ENCODE measurements at regions not wholly inside any gene's neighbourhood (a gene's known extent, or its start where the extent isn't known, plus 50 kb on each side); places are given as distances from the start of the nearest gene placed in this dataset.

DNA sequence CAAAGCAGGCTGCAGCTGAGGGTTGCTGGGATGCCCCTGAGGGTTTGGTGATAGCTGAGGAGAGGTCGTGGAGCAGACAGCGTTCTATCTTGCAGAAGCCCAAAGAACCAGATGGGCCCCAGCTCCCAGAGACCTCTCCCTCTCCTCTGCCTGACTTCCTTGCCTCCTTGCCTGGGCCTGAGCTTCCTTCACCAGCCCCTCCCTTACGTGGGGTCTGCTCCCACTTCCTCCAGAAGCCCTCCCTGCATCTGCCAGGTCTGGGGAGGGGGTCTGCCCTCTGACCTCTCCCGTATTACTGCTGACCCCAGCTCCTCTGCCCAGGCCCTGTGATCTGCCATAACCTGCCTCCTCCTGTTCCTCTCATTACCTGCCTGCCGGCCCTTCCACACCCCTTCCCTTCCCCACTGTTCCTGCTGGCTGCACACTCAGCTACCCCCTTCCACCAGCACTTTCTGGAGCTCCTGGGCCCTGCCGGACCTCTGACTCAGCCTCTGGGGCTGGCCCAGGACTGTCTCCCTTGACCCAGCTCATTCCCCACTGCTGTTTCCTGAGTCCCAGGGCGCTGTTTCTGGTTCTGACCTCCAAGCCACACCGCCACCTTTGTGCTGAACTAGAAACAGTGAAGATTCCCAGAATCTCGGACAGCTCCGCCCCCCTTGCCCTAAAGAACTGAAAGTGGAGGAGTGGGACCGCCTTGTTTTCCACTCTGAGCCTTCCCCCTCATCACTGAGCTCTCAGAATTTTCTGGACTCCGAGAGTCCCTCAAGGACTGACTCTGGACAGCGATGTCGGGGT is 237.7 kb upstream of the C1orf174 start:
- intact Hi-C loops (cut with DNase I): no loop called here
- DNase-seq: no peak
- WGBS, 2 donors: 36 to 38% methylated on average over 14 of the region's 14 CpGs
- no peaks in the 10 kb centered on the region for H3K36me3 ChIP-seq
- H3K4me1 ChIP-seq: no peaks in the 10 kb centered on the region
- H3K9me3 ChIP-seq: no peaks in the 10 kb centered on the region
- H3K4me3 ChIP-seq (replicated peaks in 1 of 3): no peak overlapping the region
- no peaks in the 10 kb centered on the region for H3K27me3 ChIP-seq
- TF ChIP-seq POLR2A (IDR thresholded peaks at IDR 0.05): no peak
- TF ChIP-seq, protein P1, sequence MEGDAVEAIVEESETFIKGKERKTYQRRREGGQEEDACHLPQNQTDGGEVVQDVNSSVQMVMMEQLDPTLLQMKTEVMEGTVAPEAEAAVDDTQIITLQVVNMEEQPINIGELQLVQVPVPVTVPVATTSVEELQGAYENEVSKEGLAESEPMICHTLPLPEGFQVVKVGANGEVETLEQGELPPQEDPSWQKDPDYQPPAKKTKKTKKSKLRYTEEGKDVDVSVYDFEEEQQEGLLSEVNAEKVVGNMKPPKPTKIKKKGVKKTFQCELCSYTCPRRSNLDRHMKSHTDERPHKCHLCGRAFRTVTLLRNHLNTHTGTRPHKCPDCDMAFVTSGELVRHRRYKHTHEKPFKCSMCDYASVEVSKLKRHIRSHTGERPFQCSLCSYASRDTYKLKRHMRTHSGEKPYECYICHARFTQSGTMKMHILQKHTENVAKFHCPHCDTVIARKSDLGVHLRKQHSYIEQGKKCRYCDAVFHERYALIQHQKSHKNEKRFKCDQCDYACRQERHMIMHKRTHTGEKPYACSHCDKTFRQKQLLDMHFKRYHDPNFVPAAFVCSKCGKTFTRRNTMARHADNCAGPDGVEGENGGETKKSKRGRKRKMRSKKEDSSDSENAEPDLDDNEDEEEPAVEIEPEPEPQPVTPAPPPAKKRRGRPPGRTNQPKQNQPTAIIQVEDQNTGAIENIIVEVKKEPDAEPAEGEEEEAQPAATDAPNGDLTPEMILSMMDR (IDR thresholded peaks at IDR 0.05): no peak
- no peak overlapping the region for H3K27ac ChIP-seq

DNA sequence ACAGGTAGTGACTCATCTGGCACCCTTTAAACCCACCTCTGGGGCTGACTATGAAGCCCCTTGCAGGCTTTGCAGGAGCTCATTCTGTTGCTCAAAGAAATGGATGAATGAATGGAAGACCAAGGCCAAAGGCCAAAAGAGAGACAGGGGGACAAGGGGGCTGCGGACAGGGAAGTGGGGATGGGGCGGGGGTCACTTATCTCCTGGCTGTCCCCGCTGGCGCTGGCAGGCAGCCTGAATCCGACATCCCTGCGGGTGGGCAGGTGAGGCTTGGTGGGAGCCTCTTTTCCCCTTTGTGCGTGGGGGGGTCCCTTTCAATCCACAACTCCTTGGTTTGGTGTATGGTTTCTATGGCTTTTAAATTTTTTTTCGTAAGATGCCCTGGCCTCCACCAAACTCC is 239.6 kb upstream of the C1orf174 start:
- Histone ChIP-seq H3K4me1 (no peaks in the 10 kb centered on the region), H3K36me3 (no peaks in the 10 kb centered on the region), H3K27ac (no peak overlapping the region), H3K27me3 (no peaks in the 10 kb centered on the region), H3K9me3 (no peaks in the 10 kb centered on the region), H3K4me3 (replicated peaks in 1 of 3) (no peak overlapping the region)
- TF ChIP-seq, protein P1 (IDR thresholded peaks at IDR 0.05): no peak
- TF ChIP-seq POLR2A (IDR thresholded peaks at IDR 0.05): no peak
- WGBS, 2 donors: 90 to 93% methylated on average over 8 of the region's 8 CpGs
- intact Hi-C loops (cut with DNase I): no loop called here
- no peak for DNase-seq

DNA sequence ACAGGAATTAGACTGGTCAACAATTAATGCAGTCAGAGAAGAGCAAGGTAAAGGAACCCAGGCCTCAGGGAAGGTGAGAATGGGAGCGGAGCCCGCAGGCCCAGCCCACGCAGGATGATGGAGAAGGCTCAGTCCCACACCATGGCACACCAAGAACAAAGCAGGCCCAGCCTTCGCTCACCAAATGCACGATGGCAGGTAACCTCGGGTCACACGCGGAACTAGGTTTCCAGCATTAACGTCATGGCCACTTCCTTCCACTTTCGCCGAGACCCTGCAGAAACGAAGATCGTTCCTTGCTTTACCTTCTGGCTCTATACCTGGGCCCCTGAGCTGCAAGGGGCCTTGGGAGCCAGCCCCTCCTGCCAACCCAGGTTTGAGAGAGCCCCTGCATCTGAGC is 240.2 kb upstream of the C1orf174 start:
- Histone ChIP-seq H3K36me3 (no peaks in the 10 kb centered on the region), H3K27me3 (no peaks in the 10 kb centered on the region), H3K27ac (no peak overlapping the region), H3K4me1 (no peaks in the 10 kb centered on the region), H3K9me3 (no peaks in the 10 kb centered on the region), H3K4me3 (replicated peaks in 1 of 3) (no peak overlapping the region)
- 86 to 87% methylated on average over 13 of the region's 13 CpGs for WGBS, 2 donors
- TF ChIP-seq, protein P1 (IDR thresholded peaks at IDR 0.05): no peak
- no peak for TF ChIP-seq POLR2A (IDR thresholded peaks at IDR 0.05)
- DNase-seq: no peak
- intact Hi-C loops (cut with DNase I): no loop called here

DNA sequence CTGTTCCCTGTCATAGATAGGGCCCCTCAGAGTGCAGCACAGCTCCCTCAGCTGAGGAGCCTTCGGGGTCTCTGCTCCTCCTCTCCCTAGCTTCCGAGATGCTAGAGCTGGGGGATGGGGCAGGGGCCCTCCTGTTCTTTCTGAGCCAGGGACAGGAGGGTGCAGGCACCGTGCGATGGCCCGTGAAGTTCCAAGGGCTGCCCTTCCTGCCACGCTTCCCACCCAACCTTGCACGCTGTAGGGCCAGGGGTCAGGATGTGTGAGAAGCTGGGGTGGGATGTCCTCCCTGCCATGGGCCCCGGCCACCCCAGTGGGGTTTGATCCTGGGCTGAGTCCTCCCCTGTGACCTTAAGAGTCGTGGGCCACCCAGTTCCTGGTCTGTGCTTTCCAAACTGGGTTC is 240.7 kb upstream of the C1orf174 start:
- Histone ChIP-seq H3K27ac (no peak overlapping the region), H3K4me1 (no peaks in the 10 kb centered on the region), H3K36me3 (no peaks in the 10 kb centered on the region), H3K27me3 (no peaks in the 10 kb centered on the region), H3K4me3 (replicated peaks in 1 of 3) (no peak overlapping the region), H3K9me3 (no peaks in the 10 kb centered on the region)
- DNase-seq: no peak
- intact Hi-C loops (cut with DNase I): no loop called here
- TF ChIP-seq POLR2A (IDR thresholded peaks at IDR 0.05): no peak
- TF ChIP-seq, protein P1 (IDR thresholded peaks at IDR 0.05): no peak
- 71 to 74% methylated on average over 5 to 9 of the region's 9 CpGs for WGBS, 2 donors

DNA sequence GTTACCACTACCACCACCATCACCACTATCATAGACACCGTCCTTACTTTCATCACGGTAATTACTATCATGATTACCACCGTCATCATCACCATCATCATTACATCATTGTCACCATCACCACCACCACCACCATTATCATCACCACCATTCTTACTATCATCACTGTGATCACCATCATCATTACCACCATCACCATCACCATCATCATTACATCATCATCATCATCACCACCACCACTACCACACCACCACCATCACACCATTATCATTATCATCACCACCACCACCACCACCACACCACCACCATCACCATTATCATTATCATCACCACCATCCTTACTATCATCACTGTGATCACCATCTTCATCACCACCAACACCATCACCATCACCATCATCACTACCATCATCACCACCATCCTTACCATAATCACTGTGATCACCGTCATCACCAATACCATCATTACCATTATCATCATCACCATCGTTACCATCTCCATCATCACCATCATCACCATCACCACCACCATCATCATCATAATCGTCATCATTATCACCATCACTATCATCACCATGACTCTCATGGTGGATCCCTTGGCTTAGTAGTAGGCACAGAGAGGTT is 244.4 kb upstream of the C1orf174 start:
- no peak overlapping the region for H3K27ac ChIP-seq
- H3K9me3 ChIP-seq: no peaks in the 10 kb centered on the region
- TF ChIP-seq, protein P1 (IDR thresholded peaks at IDR 0.05): no peak
- no peak for TF ChIP-seq POLR2A (IDR thresholded peaks at IDR 0.05)
- no peaks in the 10 kb centered on the region for H3K36me3 ChIP-seq
- intact Hi-C loops (cut with DNase I): no loop called here
- no peak overlapping the region for H3K4me3 ChIP-seq (replicated peaks in 1 of 3)
- no peaks in the 10 kb centered on the region for H3K27me3 ChIP-seq
- 94 to 96% methylated on average over 6 of the region's 6 CpGs for WGBS, 2 donors
- no peak for DNase-seq
- H3K4me1 ChIP-seq: no peaks in the 10 kb centered on the region

All from thyroid gland (tissue), 4 donors.